ENCODE measurements at regions not wholly inside any gene's neighbourhood (a gene's known extent, or its start where the extent isn't known, plus 50 kb on each side); places are given as distances from the start of the nearest gene placed in this dataset.

DNA sequence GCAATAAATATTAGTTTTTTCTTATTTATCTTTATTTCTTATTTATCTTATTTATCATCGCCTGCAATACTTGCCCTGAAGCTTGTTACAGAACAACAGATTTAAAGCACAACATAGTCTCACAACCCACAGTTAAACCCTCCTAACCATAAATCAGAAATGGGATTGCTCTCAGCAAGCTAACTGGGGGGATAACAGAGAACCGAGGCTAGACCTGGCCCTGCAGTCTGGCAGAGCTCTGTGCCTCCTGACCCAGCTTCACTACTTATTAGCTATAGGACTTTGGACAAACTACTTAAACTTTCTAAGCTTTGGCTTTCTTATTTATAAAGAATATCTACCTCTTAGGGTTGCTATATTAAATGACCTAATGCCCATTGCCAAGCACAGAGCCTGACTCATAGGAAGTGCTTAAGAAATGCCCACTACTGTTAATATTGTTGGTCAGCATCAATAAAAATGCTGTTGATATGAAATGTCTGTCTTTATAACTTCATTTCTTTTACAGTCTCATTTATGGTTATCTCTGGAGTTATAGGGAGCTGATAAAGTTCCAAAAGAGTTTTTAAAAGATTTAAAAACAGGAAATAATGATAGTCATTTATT is 87.9 kb upstream of the BEND6 start:
- ATAC-seq (no peak), DNase-seq (no peak)
- intact Hi-C loops (cut with DNase I): loop anchor here in 1 of 2 donors (10.0 kb wide), 1 partner anchor 512 kb away; no protein-coding TSS in a partner anchor

DNA sequence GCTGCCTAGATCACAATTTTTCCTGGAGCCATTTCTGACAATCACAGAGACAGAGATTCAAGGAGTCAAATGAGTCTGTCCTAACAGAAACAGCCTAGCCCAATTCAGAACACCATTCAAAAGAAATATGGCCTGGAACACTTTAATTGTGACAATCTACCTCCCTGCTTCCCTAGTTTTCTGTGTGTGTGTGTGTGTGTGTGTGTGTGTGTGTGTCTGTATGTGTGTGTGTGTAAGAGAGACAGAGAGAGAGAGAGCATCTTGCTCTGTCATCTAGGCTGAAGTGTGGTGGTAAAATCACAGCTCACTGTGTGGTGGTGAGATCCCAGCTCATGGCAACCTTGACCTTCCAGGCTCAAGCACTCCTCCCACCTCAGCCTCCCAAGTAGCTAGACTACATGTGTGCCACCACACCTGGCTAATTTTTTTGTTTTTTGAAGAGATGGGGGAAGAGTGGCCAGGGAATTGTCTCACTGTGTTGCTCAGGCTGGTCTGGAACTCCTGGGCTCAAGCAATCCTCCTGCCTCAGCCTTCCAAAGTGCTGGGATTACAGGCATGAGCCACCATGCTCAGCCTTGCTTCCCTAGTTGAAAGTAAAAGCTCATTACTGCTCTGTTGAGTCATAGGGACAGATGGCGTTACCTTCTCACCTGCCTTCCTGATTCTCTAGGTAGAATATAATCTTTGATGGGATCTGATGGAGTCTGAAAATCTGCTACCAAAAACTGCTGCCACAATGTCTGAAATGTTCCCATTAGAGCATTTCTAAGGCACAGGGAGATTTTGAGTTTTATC is 89.6 kb upstream of the BEND6 start:
- DNase-seq (no peak), ATAC-seq (no peak)
- intact Hi-C loops (cut with DNase I): loop anchor here in 1 of 2 donors (10.0 kb wide), 1 partner anchor 510 kb away; no protein-coding TSS in a partner anchor

DNA sequence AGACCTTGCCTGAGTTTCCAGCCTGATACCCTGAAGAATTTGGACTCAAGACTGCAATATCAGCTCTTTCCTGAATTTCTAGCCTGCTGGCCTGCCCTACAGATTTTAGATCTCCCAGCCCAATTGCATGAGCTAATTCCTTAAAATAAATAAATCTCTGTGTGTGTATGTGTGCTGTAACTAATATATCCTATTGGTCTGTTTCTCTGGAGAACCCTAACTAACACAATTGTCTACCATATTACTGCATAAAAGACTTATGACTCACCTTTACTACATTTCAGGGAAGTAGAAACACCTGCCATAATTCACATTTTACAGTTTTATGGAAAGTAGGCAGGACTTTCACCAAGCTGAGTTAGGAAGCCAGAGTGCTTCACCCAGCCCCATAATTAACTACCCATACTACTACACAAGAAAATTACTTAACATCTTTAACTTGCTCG is 90.7 kb upstream of the BEND6 start:
- no peak for ATAC-seq
- no peak for DNase-seq
- intact Hi-C loops (cut with DNase I): loop anchor here in 1 of 2 donors (10.0 kb wide), 1 partner anchor 509 kb away; no protein-coding TSS in a partner anchor

DNA sequence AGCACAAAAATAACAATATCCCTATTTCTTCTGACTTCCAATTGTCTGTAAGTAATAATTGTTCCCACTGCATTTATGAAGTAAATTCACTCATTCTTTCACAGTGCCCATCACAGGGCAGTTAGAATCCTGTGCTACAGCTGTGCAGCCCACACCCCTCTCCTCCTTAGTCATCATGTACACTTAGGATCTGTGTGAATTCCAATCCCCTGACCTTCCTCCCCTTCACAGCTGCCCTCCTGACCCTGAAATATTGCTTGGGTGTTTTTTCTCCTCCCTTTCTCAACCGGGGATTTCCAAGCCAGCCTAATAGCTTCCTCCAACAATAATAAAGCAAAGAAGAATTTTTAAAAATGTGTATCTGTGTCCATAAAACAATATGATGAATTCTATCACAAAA is 91.5 kb upstream of the BEND6 start:
- intact Hi-C loops (cut with DNase I): loop anchor here in 1 of 2 donors (10.0 kb wide), 1 partner anchor 509 kb away; no protein-coding TSS in a partner anchor
- ATAC-seq (peak; percentile 42 to 86), DNase-seq (no peak)

DNA sequence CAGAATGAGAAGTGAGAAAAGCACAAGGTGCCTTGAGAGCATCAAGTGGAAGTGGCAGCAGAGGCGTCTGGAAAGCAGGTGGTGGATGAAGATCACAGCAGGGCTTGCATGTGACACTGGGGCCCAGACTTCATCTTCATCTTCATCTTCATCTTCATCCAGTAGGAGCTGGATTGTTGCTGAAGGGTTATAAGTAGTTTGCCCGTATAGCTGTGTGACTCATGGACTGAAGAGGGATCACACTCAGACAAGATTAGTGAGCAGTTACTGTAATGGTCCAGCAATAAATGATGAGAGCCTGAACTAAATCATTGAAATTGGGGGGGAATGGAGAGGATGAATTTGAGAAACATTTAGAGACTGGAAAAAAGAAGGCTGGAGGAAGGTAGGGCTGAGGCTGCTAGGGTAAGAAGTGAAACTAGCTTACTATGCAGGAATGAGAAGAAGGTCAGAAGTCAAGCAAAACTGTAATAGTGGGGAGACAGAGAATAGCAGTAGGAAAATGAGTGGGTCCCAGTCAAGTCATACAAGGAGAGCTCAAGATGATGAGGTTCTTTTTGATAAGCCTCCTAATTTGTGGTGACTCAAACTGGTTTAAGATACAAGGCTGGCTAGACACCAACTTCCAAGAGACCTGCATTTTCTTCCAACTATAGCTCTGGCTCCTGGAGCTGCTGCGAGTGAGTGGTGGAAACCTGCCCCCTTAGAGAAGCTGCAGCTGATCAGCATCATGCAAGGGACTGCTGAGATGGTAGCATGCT is 92.3 kb upstream of the BEND6 start:
- no peak for DNase-seq
- peak; percentile 9 to 41 for ATAC-seq
- intact Hi-C loops (cut with DNase I): loop anchor here in 1 of 2 donors (10.0 kb wide), 1 partner anchor 508 kb away; no protein-coding TSS in a partner anchor

DNA sequence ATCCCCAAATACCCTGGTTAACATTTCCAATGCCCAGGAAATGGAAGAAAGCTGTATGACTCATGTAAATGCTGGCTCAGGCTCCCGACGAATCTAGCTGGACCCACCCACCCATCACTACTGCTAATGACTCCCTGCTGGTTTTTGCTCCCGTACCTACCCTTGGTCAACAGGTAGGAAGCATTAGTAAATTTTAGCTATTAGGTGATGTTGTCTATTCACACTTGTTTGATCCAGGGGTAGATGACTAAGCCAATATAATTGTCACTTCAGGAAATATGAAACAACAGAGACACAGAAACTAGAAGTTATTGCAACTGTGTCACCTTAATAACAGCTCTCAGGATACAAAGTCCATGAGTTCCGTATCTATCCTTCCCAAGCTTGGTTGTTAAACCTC is 94.4 kb upstream of the BEND6 start:
- ATAC-seq (no peak), DNase-seq (no peak)
- intact Hi-C loops (cut with DNase I): loop anchor here in 1 of 2 donors (10.0 kb wide), 1 partner anchor 506 kb away; no protein-coding TSS in a partner anchor

DNA sequence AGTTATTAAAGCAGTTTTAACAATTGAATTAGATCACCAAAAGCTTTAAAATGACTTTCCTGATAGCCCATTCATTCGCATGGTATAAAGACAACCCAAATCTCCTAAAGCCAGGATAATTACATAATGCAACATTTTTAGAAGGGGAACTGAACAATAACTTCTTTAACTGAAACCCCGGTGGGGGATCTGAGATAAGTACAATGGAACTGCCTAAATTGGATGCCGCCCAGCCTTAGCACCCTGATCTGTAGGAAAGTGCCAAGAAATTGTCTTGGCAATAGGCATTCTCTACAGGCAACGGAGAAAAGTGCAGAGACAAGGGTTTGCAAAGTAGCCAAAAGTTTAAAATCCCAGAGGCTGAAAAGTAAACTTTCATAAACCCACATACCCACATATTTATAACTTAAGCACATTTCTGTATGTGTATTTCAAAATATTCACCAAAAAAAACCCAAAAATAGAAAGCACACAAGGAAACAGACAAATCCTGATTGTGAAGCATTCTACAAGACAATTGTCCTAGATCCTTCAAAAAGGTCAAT is 98.8 kb upstream of the BEND6 start:
- ATAC-seq: peak; percentile 15 to 58
- intact Hi-C loops (cut with DNase I): no loop called here
- no peak for DNase-seq

DNA sequence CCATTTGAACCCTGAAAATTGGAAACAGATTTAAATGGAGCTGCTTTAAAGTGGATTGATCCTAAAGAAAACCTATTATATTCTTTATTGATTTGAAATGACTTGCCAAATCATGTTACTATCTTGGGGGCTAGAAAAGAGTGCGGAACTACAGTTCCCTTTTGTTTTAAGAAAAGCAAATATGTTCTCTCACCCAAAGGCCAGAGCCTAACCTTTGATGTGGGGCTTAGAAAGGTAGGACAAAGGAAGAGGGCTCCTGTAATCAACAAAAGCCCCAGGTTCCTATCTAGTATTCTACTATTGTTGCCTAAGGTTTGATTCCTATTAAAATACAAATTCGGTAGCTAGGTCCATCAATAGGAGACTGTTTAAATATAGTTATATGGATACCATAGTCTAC is 100.8 kb upstream of the BEND6 start:
- intact Hi-C loops (cut with DNase I): loop anchor here in 1 of 2 donors (5.0 kb wide), 1 partner anchor 217 kb away; no protein-coding TSS in a partner anchor
- ATAC-seq: no peak
- no peak for DNase-seq

DNA sequence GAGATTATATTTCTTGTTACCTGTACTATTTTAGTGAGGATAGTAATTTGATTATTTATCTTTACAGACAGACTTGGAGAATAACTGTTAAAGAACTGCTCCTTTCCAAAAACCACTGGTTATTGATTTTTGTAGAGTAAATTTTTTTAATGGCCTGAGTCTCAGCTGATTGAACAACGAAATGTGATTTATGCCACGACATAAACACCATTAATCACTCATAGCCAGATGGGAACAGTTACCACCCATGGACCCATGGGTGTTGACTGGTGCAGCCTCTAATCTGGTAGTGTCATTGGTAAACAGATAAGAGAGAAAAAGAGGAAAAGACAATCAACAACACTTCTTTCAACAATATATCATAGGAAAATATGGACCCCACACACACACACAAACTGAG is 101.4 kb upstream of the BEND6 start:
- DNase-seq: no peak
- ATAC-seq: no peak
- intact Hi-C loops (cut with DNase I): loop anchor here in 1 of 2 donors (5.0 kb wide), 1 partner anchor 216 kb away; no protein-coding TSS in a partner anchor

DNA sequence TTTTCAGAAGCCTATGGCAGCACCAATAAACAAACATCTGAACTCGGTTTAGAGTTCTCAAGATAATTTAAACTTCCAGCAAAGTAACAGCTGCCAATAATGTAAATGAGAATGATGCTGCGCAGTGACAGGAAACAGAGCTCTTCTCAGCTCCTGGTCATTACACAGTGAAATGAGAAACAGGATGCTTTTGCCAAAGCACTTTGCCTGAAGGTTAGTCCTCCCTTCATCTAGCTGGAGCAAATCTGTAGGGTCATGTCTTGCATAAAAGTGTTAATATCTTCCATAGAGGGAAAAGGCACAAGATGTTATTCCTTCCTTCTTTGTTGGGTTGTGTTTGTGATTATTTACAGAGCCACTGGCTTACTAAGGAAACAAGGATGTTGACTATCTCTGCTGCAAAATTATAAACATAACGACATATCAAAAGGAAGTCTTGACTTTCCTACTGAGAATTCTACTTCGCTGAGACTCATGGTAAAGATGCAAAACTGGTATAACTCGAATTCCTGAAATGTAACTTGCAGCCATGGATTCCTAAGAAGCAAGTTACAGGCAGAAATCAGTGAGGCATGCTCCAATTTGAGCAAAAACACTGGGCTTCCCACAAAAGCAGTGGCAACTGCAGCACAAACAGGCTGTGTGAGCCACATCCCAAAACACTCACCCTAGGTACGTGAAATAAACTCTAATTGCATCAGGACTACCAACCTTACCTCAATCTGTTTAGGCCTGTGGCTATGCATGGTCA is 102.5 kb upstream of the BEND6 start:
- no peak for ATAC-seq

DNA sequence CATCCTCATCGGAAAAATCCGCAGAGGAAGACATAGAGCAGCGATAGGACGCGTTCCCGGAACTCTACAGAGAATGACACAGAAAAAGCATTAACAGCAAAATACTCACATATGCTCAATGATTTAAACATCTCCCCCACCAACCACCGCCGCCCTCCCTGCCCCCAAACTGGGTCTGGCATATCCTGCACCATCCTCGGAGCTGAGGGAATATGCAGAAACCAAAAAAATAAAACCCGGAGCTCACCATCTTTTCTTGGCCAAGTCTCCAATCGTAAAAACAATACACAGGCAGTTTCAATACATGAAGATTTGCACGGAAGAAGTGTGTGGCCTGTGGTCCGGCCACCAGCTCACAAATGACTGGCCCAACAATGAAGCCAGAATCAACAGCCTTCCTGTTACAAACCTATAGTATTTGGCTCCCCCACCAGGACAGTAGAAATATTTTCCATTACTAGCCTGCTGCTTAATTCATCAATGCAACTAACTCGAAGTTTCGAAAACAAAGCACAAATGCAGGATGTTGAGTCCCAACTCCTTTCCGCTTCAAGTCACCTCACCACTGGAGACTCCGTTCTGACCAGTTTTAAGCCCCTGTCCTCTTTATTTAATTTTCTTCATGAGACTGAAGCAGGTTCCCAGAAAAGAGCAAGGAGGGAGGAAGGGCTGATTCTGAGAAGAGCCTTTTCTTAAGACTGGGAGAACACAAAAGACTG is 103.2 kb upstream of the BEND6 start:
- intact Hi-C loops (cut with DNase I): loop anchor here in 1 of 2 donors (2.0 to 5.0 kb wide), 2 partner anchors 143 to 214 kb away; no protein-coding TSS in a partner anchor
- DNase-seq (no peak), ATAC-seq (peak; percentile 91 to 92)

More for the DNA sequence above, 102.5 kb upstream of the BEND6 start:
- intact Hi-C loops (cut with DNase I): loop anchor here in 1 of 2 donors (5.0 kb wide), 1 partner anchor 215 kb away; no protein-coding TSS in a partner anchor
- no peak for DNase-seq

DNA sequence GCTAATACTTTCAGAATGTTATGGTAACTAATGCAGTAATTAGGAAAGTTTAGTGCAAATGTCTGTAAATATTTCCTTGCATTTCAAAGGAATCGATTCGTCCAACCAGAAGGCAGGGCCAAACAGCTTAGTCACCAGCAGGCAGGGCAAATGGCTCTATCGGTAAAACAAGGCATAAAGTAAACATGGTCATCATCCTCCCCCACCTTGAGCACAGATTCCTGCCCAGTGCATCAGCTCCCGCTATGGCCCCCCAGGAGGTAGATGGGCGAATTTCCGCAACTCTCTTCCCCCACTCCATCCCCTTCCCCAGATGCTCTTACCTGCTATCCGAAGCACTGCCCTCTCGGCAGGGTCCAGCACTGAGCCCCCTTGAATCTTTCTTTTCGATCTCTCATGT is 103.8 kb upstream of the BEND6 start:
- ATAC-seq: peak; percentile 10 to 54
- intact Hi-C loops (cut with DNase I): loop anchor here in 1 of 2 donors (2.0 to 5.0 kb wide), 2 partner anchors 142 to 214 kb away; no protein-coding TSS in a partner anchor
- no peak for DNase-seq

DNA sequence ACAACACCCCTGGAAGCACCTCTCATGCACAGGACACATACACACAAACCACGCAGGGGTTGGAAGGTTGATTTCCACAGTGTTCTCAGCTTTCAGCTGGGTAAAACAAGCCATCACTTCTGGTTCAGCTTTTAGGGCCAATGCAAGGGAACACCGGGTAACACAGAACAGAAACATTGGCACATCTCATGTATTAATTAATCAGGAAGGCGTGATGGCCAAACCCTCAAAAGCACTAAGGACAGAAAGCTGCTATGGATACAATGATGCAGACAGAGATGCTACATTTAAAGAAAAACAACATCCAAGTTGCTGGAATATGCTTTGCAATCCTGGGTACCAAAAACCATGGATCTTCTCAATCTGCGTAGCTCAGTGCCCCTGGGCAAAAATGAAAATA is 104.3 kb upstream of the BEND6 start:
- intact Hi-C loops (cut with DNase I): loop anchor here in 1 of 2 donors (2.0 to 5.0 kb wide), 2 partner anchors 142 to 213 kb away; no protein-coding TSS in a partner anchor
- DNase-seq (no peak), ATAC-seq (no peak)

DNA sequence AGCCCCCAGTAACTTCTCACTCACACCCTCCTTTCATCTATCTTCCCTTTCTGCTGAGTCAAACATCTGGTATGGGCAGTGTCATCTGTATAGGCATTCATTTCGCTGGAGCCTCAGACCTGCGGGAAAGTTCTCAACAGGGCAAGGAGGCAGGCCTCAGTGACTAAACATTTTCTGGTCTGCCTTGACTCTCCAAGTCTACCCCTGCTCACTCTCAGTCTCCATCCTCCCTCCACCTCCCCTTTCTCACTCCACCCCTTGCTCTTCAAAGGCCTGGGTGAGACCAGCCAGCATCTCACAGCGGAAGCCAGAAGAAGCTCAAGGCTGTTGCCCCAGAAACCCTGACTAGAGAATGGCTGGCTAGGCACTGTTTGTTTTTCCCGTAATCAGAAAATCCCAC is 105.0 kb upstream of the BEND6 start:
- intact Hi-C loops (cut with DNase I): loop anchor here (2.0 to 10.0 kb wide), 3 partner anchors 141 to 213 kb away; partner anchors contain the start of gene DST (in 1 of the 2)
- DNase-seq: no peak
- no peak for ATAC-seq

DNA sequence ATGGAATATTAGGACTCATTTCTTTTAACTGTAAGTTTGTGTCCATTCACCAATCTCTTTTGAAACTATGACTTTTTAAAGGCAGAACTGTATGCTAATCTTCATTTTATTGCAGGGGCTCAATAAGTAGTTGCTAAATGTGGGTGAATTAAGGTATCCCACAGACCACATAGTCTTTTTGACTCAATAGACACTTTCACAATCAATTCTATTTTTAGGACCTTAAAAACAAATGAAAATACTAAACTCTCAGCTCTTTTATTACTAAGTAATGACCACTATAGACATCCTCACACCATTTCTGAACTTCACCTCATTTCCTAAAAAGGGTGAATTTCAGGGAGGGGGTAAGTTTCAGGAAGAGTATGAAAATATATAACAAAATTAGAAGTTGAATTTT is 106.8 kb upstream of the BEND6 start:
- intact Hi-C loops (cut with DNase I): loop anchor here in 1 of 2 donors (10.0 kb wide), 1 partner anchor 203 kb away; the partner anchor contains the start of gene DST
- ATAC-seq (no peak), DNase-seq (no peak)

DNA sequence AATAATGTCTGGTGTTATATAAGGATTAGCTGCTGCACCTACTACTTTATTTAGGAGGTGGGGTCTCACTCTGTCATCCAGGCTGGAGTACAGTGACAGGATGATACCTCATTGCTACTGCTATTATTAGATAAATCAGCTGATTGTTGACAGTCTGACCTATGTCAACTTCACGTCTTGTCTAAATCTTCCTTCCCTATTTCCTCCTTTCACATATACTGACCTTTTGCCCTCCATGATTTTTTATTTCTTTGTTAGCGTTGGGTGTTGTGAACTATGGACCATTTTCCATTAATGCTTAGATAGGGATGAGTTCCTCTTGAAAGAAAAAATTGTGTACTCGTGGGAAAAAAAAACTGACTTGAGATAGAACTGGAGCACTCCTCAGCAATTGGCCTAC is 109.9 kb upstream of the BEND6 start:
- DNase-seq (no peak), ATAC-seq (no peak)
- intact Hi-C loops (cut with DNase I): loop anchor here (2.0 to 10.0 kb wide), 2 partner anchors 76 to 200 kb away; partner anchors contain the start of gene DST (in 1 of the 2)

Data from left cardiac atrium (tissue), 4 donors.